H1 (cell line): ENCODE measurements at regions not wholly inside any gene's neighbourhood (a gene's known extent, or its start where the extent isn't known, plus 50 kb on each side); places are given as distances from the start of the nearest gene placed in this dataset.

Source experiments
- CTCF ChIA-PET: fragments of 300-600 bp; sonication (Branson Sonifier 250); formaldehyde crosslinking; loops from one replicate; lab custom pipeline; 2021; ENCODE audit not compliant: partially characterized antibody; lab: Charles Lee
- POLR2A ChIA-PET: fragments of 300-600 bp; sonication (Branson Sonifier 250); formaldehyde crosslinking; loops from one replicate; lab custom pipeline; 2021; ENCODE audit warnings: inconsistent platforms; ENCODE audit not compliant: partially characterized antibody; lab: Charles Lee
- DNase-seq, 2 experiments: peaks; one replicate each; pipeline versions ENCODE4 v3.0.0 to v3.0.0-alpha.2; 2010 to 2022; ENCODE audit warnings: low spot score in 2 of 2, low read depth in 1 of 2, mixed read lengths in 1 of 2
- FAIRE-seq: peaks from 2 replicates; lab custom pipeline; 2011; peaks lifted over from hg19 to GRCh38; lab: Jason Lieb, UNC
- H2AFZ ChIP-seq: 2 replicates; pipeline ENCODE4 v1.8.1; 2012; ENCODE audit warnings: low read length, inconsistent platforms
- H2AK5ac ChIP-seq: 2 replicates; pipeline ENCODE4 v1.6.1; 2013; ENCODE audit warnings: low read depth, low read length
- H2BK120ac ChIP-seq: replicated peaks from 2 replicates; pipeline ENCODE3; 2013; ENCODE audit warnings: low read depth, low read length, inconsistent platforms
- H2BK12ac ChIP-seq: 2 replicates; pipeline ENCODE4 v1.6.1; 2013; ENCODE audit warnings: low read depth, low read length
- H2BK15ac ChIP-seq: 2 replicates; pipeline ENCODE4 v1.6.1; 2013; ENCODE audit warnings: low read length
- H2BK20ac ChIP-seq: 2 replicates; pipeline ENCODE4 v1.6.1; 2013; ENCODE audit warnings: low read length
- H2BK5ac ChIP-seq: 2 replicates; pipeline ENCODE4 v1.6.1; 2013; ENCODE audit warnings: low read depth, low read length
- H3K14ac ChIP-seq: 2 replicates; pipeline ENCODE4 v1.6.1; 2013; ENCODE audit warnings: inconsistent platforms; ENCODE audit not compliant: insufficient read length
- H3K18ac ChIP-seq: 2 replicates; pipeline ENCODE4 v1.6.1; 2013; ENCODE audit warnings: low read length; ENCODE audit errors: extremely low read depth
- H3K23ac ChIP-seq: 2 replicates; pipeline ENCODE4 v1.6.1; 2013; ENCODE audit warnings: inconsistent platforms; ENCODE audit not compliant: insufficient read length
- H3K23me2 ChIP-seq: 2 replicates; pipeline ENCODE4 v1.6.1; 2013; ENCODE audit warnings: low read depth, low read length
- H3K27ac ChIP-seq: 2 replicates; pipeline ENCODE4 v1.6.1; 2011; ENCODE audit warnings: low read depth, low read length, inconsistent platforms
- H3K27me3 ChIP-seq, 4 experiments: replicated peaks in 1 of 4; 1 replicate in 1 of 4; 2 replicates in 3 of 4; pipeline versions ENCODE4 v1.6.1 to v1.8.1; 2011 to 2013; ENCODE audit warnings: low read length in 3 of 4, mild to moderate bottlenecking in 3 of 4, inconsistent platforms in 2 of 4, mixed read lengths in 2 of 4, moderate library complexity in 1 of 4; ENCODE audit not compliant: control insufficient read depth in 3 of 4, insufficient read depth in 3 of 4; ENCODE audit errors: extremely low read depth in 1 of 4
- H3K36me3 ChIP-seq, 4 experiments: 2 replicates each; pipeline versions ENCODE4 v1.6.1 to v1.8.1; 2011 to 2013; ENCODE audit warnings: mild to moderate bottlenecking in 4 of 4, low read length in 3 of 4, moderate library complexity in 2 of 4, control low read depth in 1 of 4, inconsistent platforms in 1 of 4; ENCODE audit not compliant: insufficient read depth in 4 of 4, control insufficient read depth in 2 of 4
- H3K4ac ChIP-seq: replicated peaks from 2 replicates; pipeline ENCODE3; 2013; ENCODE audit warnings: low read length, low read depth, mixed read lengths, inconsistent platforms; ENCODE audit not compliant: insufficient read length
- H3K4me1 ChIP-seq, 4 experiments: replicated peaks in 1 of 4; 1 replicate in 1 of 4; 2 replicates in 3 of 4; pipeline versions ENCODE4 v1.6.1 to v1.8.1; 2011 to 2013; ENCODE audit warnings: low read length in 3 of 4, inconsistent platforms in 2 of 4, mixed read lengths in 1 of 4; ENCODE audit not compliant: insufficient read depth in 4 of 4, control insufficient read depth in 3 of 4
- H3K4me2 ChIP-seq, 2 experiments: 2 replicates each; pipeline versions ENCODE4 v1.6.1 to v1.8.1; 2011 to 2013; ENCODE audit warnings: low read depth in 2 of 2, low read length in 2 of 2, control low read depth in 1 of 2, inconsistent platforms in 1 of 2, mild to moderate bottlenecking in 1 of 2; ENCODE audit not compliant: insufficient read depth in 1 of 2
- H3K4me3 ChIP-seq, 4 experiments: fragments of 200-600, 300-600 bp in 1 of 4; sonication (generic), shearing (Covaris generic), sonication (Bioruptor Twin) in 1 of 4; 2 replicates each; pipeline versions ENCODE4 v1.5.1 to v1.8.1; 2011 to 2016; ENCODE audit warnings: low read length in 4 of 4, low read depth in 3 of 4, control low read depth in 2 of 4, inconsistent platforms in 2 of 4, mild to moderate bottlenecking in 2 of 4, mixed read lengths in 1 of 4, moderate library complexity in 1 of 4; ENCODE audit not compliant: insufficient read depth in 2 of 4; ENCODE audit errors: extremely low read depth in 1 of 4
- H3K56ac ChIP-seq: replicated peaks from 2 replicates; pipeline ENCODE3; 2013; ENCODE audit warnings: low read depth, mild to moderate bottlenecking, mixed read lengths, low read length, inconsistent platforms; ENCODE audit not compliant: insufficient read length
- H3K79me1 ChIP-seq: 2 replicates; pipeline ENCODE4 v1.6.1; 2013; ENCODE audit warnings: low read depth, low read length, control low read depth
- H3K79me2 ChIP-seq, 2 experiments: 2 replicates each; pipeline versions ENCODE4 v1.6.1 to v1.8.1; 2012 to 2013; ENCODE audit warnings: low read length in 2 of 2, mild to moderate bottlenecking in 2 of 2, inconsistent platforms in 1 of 2; ENCODE audit not compliant: insufficient read depth in 2 of 2, control insufficient read depth in 1 of 2
- H3K9ac ChIP-seq, 4 experiments: replicated peaks in 1 of 4; 1 replicate in 1 of 4; 2 replicates in 3 of 4; pipeline versions ENCODE4 v1.6.1 to v1.8.1; 2011 to 2013; ENCODE audit warnings: low read depth in 3 of 4, low read length in 3 of 4, control low read depth in 2 of 4, mild to moderate bottlenecking in 2 of 4, moderate library complexity in 2 of 4, inconsistent platforms in 1 of 4; ENCODE audit errors: extremely low read depth in 1 of 4
- H3K9me3 ChIP-seq, 2 experiments: 2 replicates each; pipeline versions ENCODE4 v1.6.1 to v1.8.1; 2012 to 2013; ENCODE audit warnings: mild to moderate bottlenecking in 2 of 2, moderate library complexity in 2 of 2, control low read depth in 1 of 2, inconsistent platforms in 1 of 2, low read depth in 1 of 2, low read length in 1 of 2, mixed read lengths in 1 of 2; ENCODE audit not compliant: insufficient read depth in 2 of 2
- H4K20me1 ChIP-seq, 2 experiments: replicated peaks in 1 of 2; 2 replicates each; pipeline versions ENCODE3 to v1.8.1; 2011 to 2013; ENCODE audit warnings: inconsistent platforms in 2 of 2, low read length in 2 of 2, mild to moderate bottlenecking in 1 of 2; ENCODE audit not compliant: insufficient read depth in 2 of 2, control insufficient read depth in 1 of 2
- H4K5ac ChIP-seq: 2 replicates; pipeline ENCODE4 v1.6.1; 2013; ENCODE audit warnings: low read length, low read depth, mixed read lengths, inconsistent platforms; ENCODE audit not compliant: insufficient read length
- H4K8ac ChIP-seq: 2 replicates; pipeline ENCODE4 v1.8.0; 2013; ENCODE audit warnings: mild to moderate bottlenecking, moderate library complexity, low read length, inconsistent platforms; ENCODE audit not compliant: insufficient read depth; ENCODE audit errors: extremely low read depth
- H4K91ac ChIP-seq: replicated peaks from 2 replicates; pipeline ENCODE3; 2013; ENCODE audit warnings: low read length, mixed read lengths, inconsistent platforms; ENCODE audit not compliant: insufficient read length
- CHD1 ChIP-seq: IDR thresholded peaks from 2 replicates; pipeline ENCODE4 v1.6.1; 2012; ENCODE audit warnings: low read depth, low read length, improper control_type of control experiment
- CTBP2 ChIP-seq: IDR thresholded peaks from 2 replicates; pipeline ENCODE4 v1.7.0; 2011; ENCODE audit warnings: borderline replicate concordance, mild to moderate bottlenecking, moderate library complexity, mixed read lengths, low read length; ENCODE audit not compliant: insufficient read depth, insufficient read length
- POLR2A ChIP-seq, 2 experiments: IDR thresholded peaks; 1 replicate in 1 of 2; 2 replicates in 1 of 2; pipeline ENCODE4 v1.6.1; 2011; ENCODE audit warnings: low read depth in 2 of 2, low read length in 2 of 2, mild to moderate bottlenecking in 2 of 2; ENCODE audit errors: control extremely low read depth in 1 of 2
- RAD21 ChIP-seq, 2 experiments: IDR thresholded peaks in 1 of 2; conservative IDR thresholded peaks in 1 of 2; 2 replicates each; pipeline ENCODE4 v1.6.1; 2011; ENCODE audit warnings: low read depth in 2 of 2, low read length in 2 of 2, improper control_type of control experiment in 1 of 2, inconsistent platforms in 1 of 2, mild to moderate bottlenecking in 1 of 2, moderate library complexity in 1 of 2
- RFX5 ChIP-seq: IDR thresholded peaks from 2 replicates; pipeline ENCODE4 v1.6.1; 2011; ENCODE audit warnings: low read depth, low read length, improper control_type of control experiment, borderline replicate concordance
- SIN3A ChIP-seq, 2 experiments: IDR thresholded peaks in 1 of 2; conservative IDR thresholded peaks in 1 of 2; 2 replicates each; pipeline ENCODE4 v1.6.1; 2011 to 2012; ENCODE audit warnings: low read length in 2 of 2, improper control_type of control experiment in 1 of 2, low read depth in 1 of 2, mild to moderate bottlenecking in 1 of 2
- SIRT6 ChIP-seq: IDR thresholded peaks from one replicate; pipeline ENCODE4 v1.7.1; 2012; ENCODE audit warnings: low read length, inconsistent platforms
- SP2 ChIP-seq: IDR thresholded peaks from 2 replicates; pipeline ENCODE4 v1.6.1; 2012; ENCODE audit warnings: mild to moderate bottlenecking, low read length, inconsistent platforms
- SP4 ChIP-seq: IDR thresholded peaks from 2 replicates; pipeline ENCODE4 v1.6.1; 2012; ENCODE audit warnings: low read length, inconsistent platforms
- TAF7 ChIP-seq: optimal IDR thresholded peaks from 2 replicates; pipeline ENCODE3; 2011; ENCODE audit warnings: low read depth, mild to moderate bottlenecking, inconsistent platforms, low read length, moderate library complexity, borderline replicate concordance
- TEAD4 ChIP-seq: IDR thresholded peaks from 2 replicates; pipeline ENCODE4 v1.6.1; 2012; ENCODE audit warnings: low read depth, low read length, inconsistent platforms, mixed read lengths
- WGBS, 2 experiments: shearing (Covaris generic) in 1 of 2; methylation state at CpG; one replicate each; pipeline versions ENCODE4 v1.1.6 to v1.1.7; 2013 to 2015; ENCODE audit warnings: low lambda C conversion rate in 2 of 2, mixed read lengths in 2 of 2, inconsistent platforms in 1 of 2, low coverage in 1 of 2, missing lambda C conversion rate in 1 of 2; ENCODE audit not compliant: insufficient replicate concordance in 2 of 2, insufficient coverage in 1 of 2, insufficient read length in 1 of 2; ENCODE audit errors: extremely low coverage in 1 of 2, missing lambda C conversion rate in 1 of 2; 5-methylcytosine and 5-hydroxymethylcytosine counted together
- TF ChIP-seq, protein P1 (sequence below): IDR thresholded peaks from 2 replicates; pipeline ENCODE4 v1.6.1; 2012; ENCODE audit warnings: inconsistent platforms

GRCh38 chr10:100659361-100660098, 85.9 kb upstream of the PAX2 start:
- H3K79me2 ChIP-seq: no peaks in the 10 kb centered on the region
- H2BK5ac ChIP-seq: no peak overlapping the region
- POLR2A ChIA-PET: interaction anchor here (0.6 kb wide), 1 partner anchor 15 kb away, joined by 4 read pairs; no protein-coding TSS in a partner anchor
- H3K4ac ChIP-seq: no peak overlapping the region
- H2BK12ac ChIP-seq: peak overlapping the region; percentile 43; the same call in 1 of the 2 replicates
- no peaks in the 10 kb centered on the region for H3K9me3 ChIP-seq
- peak overlapping the region; percentile 66 for H4K8ac ChIP-seq
- no peak overlapping the region for H3K27ac ChIP-seq
- no peak for FAIRE-seq
- H2BK15ac ChIP-seq: peak overlapping the region; percentile 65; the same call in 1 of the 2 replicates
- 15% methylated on average over 50 of the region's 50 CpGs; no CpG with 5 or more reads in 1 of the 2 experiments for WGBS, 2 experiments
- H2AK5ac ChIP-seq: no peak overlapping the region
- no peak overlapping the region for H4K91ac ChIP-seq
- H4K20me1 ChIP-seq: peaks cover 0 to 6% of the 10 kb centered on the region in 2 experiments
- H2BK120ac ChIP-seq: no peak overlapping the region
- no peaks in the 10 kb centered on the region for H3K79me1 ChIP-seq
- peaks cover 0 to 14% (median 8%) of the 10 kb centered on the region in 4 experiments; a peak in 6 of 7 replicates for H3K4me1 ChIP-seq
- no peak overlapping the region for H3K9ac ChIP-seq
- H3K36me3 ChIP-seq: no peaks in the 10 kb centered on the region; a peak in 1 of 8 replicates
- no peak overlapping the region for H4K5ac ChIP-seq
- no peak overlapping the region for H3K56ac ChIP-seq
- peak overlapping the region; percentile 51 to 52 for H3K4me2 ChIP-seq
- H3K4me3 ChIP-seq: peak overlapping the region in 2 of 4 experiments; percentile 5 to 41; a peak in 3 of 8 replicates
- peak overlapping the region; percentile 71 for H3K18ac ChIP-seq
- H3K14ac ChIP-seq: no peak overlapping the region
- H2BK20ac ChIP-seq: no peak overlapping the region
- no peak overlapping the region for H2AFZ ChIP-seq
- H3K23me2 ChIP-seq: peaks cover 13% of the 10 kb centered on the region; the same call in 1 of the 2 replicates
- peaks cover 49 to 70% (median 68%) of the 10 kb centered on the region in 4 experiments for H3K27me3 ChIP-seq
- CTCF ChIA-PET: interaction anchor here (1.5 kb wide), 1 partner anchor 69 kb away, joined by 4 read pairs; no protein-coding TSS in a partner anchor
- DNase-seq: no peak
- no peak overlapping the region for H3K23ac ChIP-seq
- TF ChIP-seq CHD1 (no peak), SIN3A (conservative IDR thresholded peaks at IDR 0.05 in 1 of 2, IDR thresholded peaks at IDR 0.05 in 1 of 2; ENCODE audit: low read depth in 1 of 2, low read length in 2 of 2) (no peak), TAF7 (no peak), SP2 (no peak), POLR2A (IDR thresholded peaks at IDR 0.05; ENCODE audit: control extremely low read depth in 1 of 2, low read depth in 2 of 2, low read length in 2 of 2) (no peak), RFX5 (no peak), TEAD4 (no peak), SIRT6 (no peak), CTBP2 (peak; percentile 42), SP4 (no peak), RAD21 (IDR thresholded peaks at IDR 0.05 in 1 of 2, conservative IDR thresholded peaks at IDR 0.05 in 1 of 2; ENCODE audit: low read depth in 2 of 2, low read length in 2 of 2) (peak in 1 of 2 experiments; percentile 12; a peak in 1 of 4 replicates)
- TF ChIP-seq, protein P1, sequence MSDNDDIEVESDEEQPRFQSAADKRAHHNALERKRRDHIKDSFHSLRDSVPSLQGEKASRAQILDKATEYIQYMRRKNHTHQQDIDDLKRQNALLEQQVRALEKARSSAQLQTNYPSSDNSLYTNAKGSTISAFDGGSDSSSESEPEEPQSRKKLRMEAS: peak; percentile 94
